Tibial nerve (tissue), 4 donors: ENCODE measurements at regions not wholly inside any gene's neighbourhood (a gene's known extent, or its start where the extent isn't known, plus 50 kb on each side); places are given as distances from the start of the nearest gene placed in this dataset.

ENCODE experiments used
- DNase-seq, 2 donors: peaks; one replicate each; pipeline ENCODE4 v3.0.0-alpha.2; 2019; ENCODE audit warnings: low spot score in 2 of 2
- H3K27ac ChIP-seq, 4 donors: fragments of 200-600 bp; sonication (generic) in 3 of 4; one replicate each; pipeline ENCODE4 v1.5.1; 2017 to 2019; ENCODE audit warnings: mild to moderate bottlenecking in 1 of 4
- H3K27me3 ChIP-seq, 2 donors: fragments of 200-600 bp; sonication (generic) in 1 of 2; one replicate each; pipeline versions ENCODE4 v1.5.1 to v1.6.0; 2017 to 2019
- H3K36me3 ChIP-seq, 3 donors: fragments of 200-600 bp; sonication (generic); one replicate each; pipeline ENCODE4 v1.5.1; 2018 to 2019
- H3K4me1 ChIP-seq, 4 donors: fragments of 200-600 bp; sonication (generic) in 3 of 4; one replicate each; pipeline ENCODE4 v1.5.1; 2017 to 2019
- H3K4me3 ChIP-seq, 4 donors: fragments of 200-600 bp; sonication (generic) in 3 of 4; one replicate each; pipeline ENCODE4 v1.5.1; 2017 to 2019; ENCODE audit warnings: mild to moderate bottlenecking in 1 of 4, moderate library complexity in 1 of 4
- H3K9me3 ChIP-seq, 4 donors: fragments of 200-600 bp; sonication (generic) in 3 of 4; one replicate each; pipeline ENCODE4 v1.5.1; 2017 to 2019
- CTCF ChIP-seq, 5 experiments: fragments of 200-600 bp in 3 of 5; fragments of 450-650 bp in 2 of 5; sonication (generic) in 3 of 5; IDR thresholded peaks; one replicate each; pipeline ENCODE4 v1.5.1; 2016 to 2019; ENCODE audit warnings: antibody characterized with exemption in 5 of 5, mild to moderate bottlenecking in 3 of 5, moderate library complexity in 2 of 5
- EP300 ChIP-seq, 2 donors: sonication (generic); formaldehyde crosslinking; IDR thresholded peaks; one replicate each; pipeline ENCODE4 v1.6.1; 2017; ENCODE audit warnings: antibody characterized with exemption in 2 of 2, mild to moderate bottlenecking in 1 of 2
- POLR2A ChIP-seq, 2 donors: fragments of 450-650 bp; IDR thresholded peaks; one replicate each; pipeline ENCODE4 v1.6.1; 2017; ENCODE audit warnings: antibody characterized with exemption in 2 of 2, mild to moderate bottlenecking in 2 of 2, moderate library complexity in 2 of 2
- WGBS, 2 donors: methylation state at CpG; one replicate each; pipeline ENCODE4 v1.1.5; 2018; 5-methylcytosine and 5-hydroxymethylcytosine counted together

- H3K4me3 ChIP-seq, result no peak overlapping the region
- H3K9me3 ChIP-seq, result no peaks in the 10 kb centered on the region
- no peaks in the 10 kb centered on the region for H3K36me3 ChIP-seq
- H3K27ac ChIP-seq, result no peak overlapping the region
- no peak for DNase-seq
- 68 to 71% methylated on average over 6 of the region's 6 CpGs for WGBS, 2 donors
- H3K27me3 ChIP-seq, result no peaks in the 10 kb centered on the region
- no peaks in the 10 kb centered on the region for H3K4me1 ChIP-seq
- TF ChIP-seq POLR2A (IDR thresholded peaks at IDR 0.05), result no peak
- TF ChIP-seq EP300 (IDR thresholded peaks at IDR 0.05), result no peak
- TF ChIP-seq CTCF (IDR thresholded peaks at IDR 0.05), result no peak
Measured at GRCh38 chr4:45640281-45640680, 483.6 kb downstream of the GABRG1 start.

- Histone ChIP-seq H3K36me3 (no peaks in the 10 kb centered on the region), H3K27me3 (no peaks in the 10 kb centered on the region), H3K4me3 (no peak overlapping the region), H3K4me1 (no peaks in the 10 kb centered on the region), H3K27ac (no peak overlapping the region), H3K9me3 (no peaks in the 10 kb centered on the region)
- DNase-seq, result no peak
- TF ChIP-seq EP300 (IDR thresholded peaks at IDR 0.05), result no peak
- TF ChIP-seq CTCF (IDR thresholded peaks at IDR 0.05), result no peak
- no peak for TF ChIP-seq POLR2A (IDR thresholded peaks at IDR 0.05)
- 67 to 69% methylated on average over 3 of the region's 3 CpGs for WGBS, 2 donors
Measured at GRCh38 chr4:45638641-45639040, 485.2 kb downstream of the GABRG1 start.

GRCh38 chr4:45636175-45636574 lies 487.7 kb downstream of the GABRG1 start:
- DNase-seq, result no peak
- Histone ChIP-seq H3K36me3 (no peaks in the 10 kb centered on the region), H3K4me3 (no peak overlapping the region), H3K27me3 (no peaks in the 10 kb centered on the region), H3K4me1 (no peaks in the 10 kb centered on the region), H3K27ac (no peak overlapping the region), H3K9me3 (no peaks in the 10 kb centered on the region)
- WGBS, 2 donors, result 84 to 100% methylated on average over 1 of the region's 1 CpG
- no peak for TF ChIP-seq POLR2A (IDR thresholded peaks at IDR 0.05)
- TF ChIP-seq CTCF (IDR thresholded peaks at IDR 0.05), result no peak
- TF ChIP-seq EP300 (IDR thresholded peaks at IDR 0.05), result no peak

- Histone ChIP-seq H3K4me3 (no peak overlapping the region), H3K27me3 (no peaks in the 10 kb centered on the region), H3K4me1 (no peaks in the 10 kb centered on the region), H3K36me3 (no peaks in the 10 kb centered on the region), H3K27ac (no peak overlapping the region), H3K9me3 (no peaks in the 10 kb centered on the region)
- no peak for DNase-seq
- WGBS, 2 donors, result 68 to 79% methylated on average over 2 of the region's 2 CpGs
- no peak for TF ChIP-seq POLR2A (IDR thresholded peaks at IDR 0.05)
- no peak for TF ChIP-seq EP300 (IDR thresholded peaks at IDR 0.05)
- TF ChIP-seq CTCF (IDR thresholded peaks at IDR 0.05), result no peak
Measured at GRCh38 chr4:45629717-45630116, 494.1 kb downstream of the GABRG1 start.

GRCh38 chr4:45621971-45622370 lies 501.9 kb downstream of the GABRG1 start:
- H3K27ac ChIP-seq, result no peak overlapping the region
- no peaks in the 10 kb centered on the region for H3K4me1 ChIP-seq
- H3K9me3 ChIP-seq, result no peaks in the 10 kb centered on the region
- H3K36me3 ChIP-seq, result no peaks in the 10 kb centered on the region
- DNase-seq, result no peak
- TF ChIP-seq EP300 (IDR thresholded peaks at IDR 0.05), result no peak
- no peak for TF ChIP-seq POLR2A (IDR thresholded peaks at IDR 0.05)
- TF ChIP-seq CTCF (IDR thresholded peaks at IDR 0.05), result no peak
- H3K4me3 ChIP-seq, result no peak overlapping the region
- 40 to 50% methylated on average over 2 of the region's 2 CpGs for WGBS, 2 donors
- H3K27me3 ChIP-seq, result no peaks in the 10 kb centered on the region
